Immature natural killer cell (primary cell): ENCODE measurements at regions not wholly inside any gene's neighbourhood (a gene's known extent, or its start where the extent isn't known, plus 50 kb on each side); places are given as distances from the start of the nearest gene placed in this dataset.
"Not testable (repeated sequence)": the region's sequence is repeated elsewhere in the genome, so short reads cannot be mapped to it uniquely, and the experiment has no call there.

Experiments
- DNase-seq, 3 donors: peaks; one replicate each; pipeline ENCODE4 v3.0.0; 2022; ENCODE audit warnings: mixed read lengths in 1 of 3
- H3K27ac Mint-ChIP-seq, 6 donors: one replicate each; pipeline ENCODE4 v1.8.0; 2020; ENCODE audit warnings: mixed read lengths in 6 of 6, mild to moderate bottlenecking in 5 of 6, inconsistent platforms in 4 of 6, moderate library complexity in 3 of 6
- H3K27me3 Mint-ChIP-seq, 3 donors: one replicate each; pipeline ENCODE4 v1.8.0; 2020 to 2021; ENCODE audit warnings: low read depth in 3 of 3, mild to moderate bottlenecking in 3 of 3, mixed read lengths in 3 of 3, moderate library complexity in 3 of 3, inconsistent platforms in 1 of 3
- H3K36me3 Mint-ChIP-seq, 3 donors: one replicate each; pipeline ENCODE4 v1.8.0; 2020; ENCODE audit warnings: mixed read lengths in 3 of 3, inconsistent platforms in 2 of 3, mild to moderate bottlenecking in 2 of 3
- H3K4me1 Mint-ChIP-seq, 2 donors: one replicate each; pipeline ENCODE4 v1.8.0; 2020; ENCODE audit warnings: inconsistent platforms in 2 of 2, mild to moderate bottlenecking in 2 of 2, mixed read lengths in 2 of 2, moderate library complexity in 1 of 2
- H3K4me3 Mint-ChIP-seq, 5 donors: one replicate each; pipeline ENCODE4 v1.8.0; 2020; ENCODE audit warnings: mild to moderate bottlenecking in 5 of 5, mixed read lengths in 5 of 5, inconsistent platforms in 3 of 5, moderate library complexity in 3 of 5
- H3K9me3 Mint-ChIP-seq, 6 donors: one replicate each; pipeline ENCODE4 v1.8.0; 2020; ENCODE audit warnings: mild to moderate bottlenecking in 6 of 6, mixed read lengths in 6 of 6, inconsistent platforms in 4 of 6, moderate library complexity in 3 of 6

GRCh38 chr2:89874810-89875595 is 1183.5 kb downstream of the RPIA start:
- H3K36me3 Mint-ChIP-seq, H3K4me3 Mint-ChIP-seq, H3K4me1 Mint-ChIP-seq, H3K9me3 Mint-ChIP-seq, H3K27ac Mint-ChIP-seq, DNase-seq, H3K27me3 Mint-ChIP-seq: not testable (repeated sequence)

GRCh38 chr2:89876445-89876844 is 1185.0 kb downstream of the RPIA start:
- not testable (repeated sequence) for H3K4me3 Mint-ChIP-seq, H3K4me1 Mint-ChIP-seq, H3K9me3 Mint-ChIP-seq, H3K27me3 Mint-ChIP-seq, H3K36me3 Mint-ChIP-seq, DNase-seq, H3K27ac Mint-ChIP-seq

DNA sequence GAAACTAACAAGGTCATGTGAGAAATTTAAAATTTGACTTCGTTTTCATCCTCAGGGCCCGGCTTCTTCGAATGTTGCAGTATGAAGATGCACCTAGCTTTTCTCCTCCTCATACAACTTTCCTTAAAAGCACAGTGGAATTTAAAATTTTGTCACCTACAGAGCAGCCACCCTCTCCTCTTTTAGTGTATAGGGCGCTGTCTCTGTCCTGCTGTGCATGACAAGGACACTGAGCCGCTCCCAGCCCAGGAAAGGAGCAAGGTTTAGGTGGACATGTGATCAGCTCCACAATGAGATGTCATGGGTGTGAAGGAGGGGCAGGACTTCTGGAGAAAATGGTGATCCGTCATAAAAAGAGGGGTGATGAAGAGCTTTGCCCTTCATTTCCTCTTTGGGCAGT is 1185.4 kb downstream of the RPIA start:
- not testable (repeated sequence) for H3K27me3 Mint-ChIP-seq, H3K4me3 Mint-ChIP-seq, H3K9me3 Mint-ChIP-seq, H3K27ac Mint-ChIP-seq, H3K4me1 Mint-ChIP-seq, DNase-seq, H3K36me3 Mint-ChIP-seq

GRCh38 chr2:89882880-89883279 is 1191.4 kb downstream of the RPIA start:
- H3K4me1 Mint-ChIP-seq, H3K27me3 Mint-ChIP-seq, H3K36me3 Mint-ChIP-seq, DNase-seq, H3K4me3 Mint-ChIP-seq, H3K9me3 Mint-ChIP-seq, H3K27ac Mint-ChIP-seq: not testable (repeated sequence)

DNA sequence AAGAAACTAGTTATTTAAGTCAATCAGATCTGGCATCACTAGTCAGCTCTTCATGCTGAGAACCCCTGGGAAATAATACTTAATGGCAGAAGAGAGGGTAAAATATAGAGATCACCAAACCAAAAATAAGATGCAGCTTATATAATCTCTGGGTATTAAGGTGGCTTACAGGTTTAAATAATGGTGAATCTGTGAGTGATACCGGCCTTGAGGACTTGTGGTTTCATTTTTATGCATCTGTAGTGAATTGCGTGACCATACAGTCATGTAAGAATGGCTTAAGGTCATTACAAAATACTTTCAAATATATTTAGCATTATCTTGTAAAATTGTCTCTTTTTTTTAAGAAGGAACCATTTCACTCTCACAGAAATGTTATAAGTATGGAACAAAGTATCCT is 1192.2 kb downstream of the RPIA start:
- H3K27me3 Mint-ChIP-seq, H3K9me3 Mint-ChIP-seq, H3K36me3 Mint-ChIP-seq, H3K4me3 Mint-ChIP-seq, H3K4me1 Mint-ChIP-seq, DNase-seq, H3K27ac Mint-ChIP-seq: not testable (repeated sequence)

GRCh38 chr2:89885071-89885470 is 1193.6 kb downstream of the RPIA start:
- not testable (repeated sequence) for H3K27ac Mint-ChIP-seq, H3K9me3 Mint-ChIP-seq, H3K36me3 Mint-ChIP-seq, H3K27me3 Mint-ChIP-seq, H3K4me3 Mint-ChIP-seq, DNase-seq, H3K4me1 Mint-ChIP-seq

DNA sequence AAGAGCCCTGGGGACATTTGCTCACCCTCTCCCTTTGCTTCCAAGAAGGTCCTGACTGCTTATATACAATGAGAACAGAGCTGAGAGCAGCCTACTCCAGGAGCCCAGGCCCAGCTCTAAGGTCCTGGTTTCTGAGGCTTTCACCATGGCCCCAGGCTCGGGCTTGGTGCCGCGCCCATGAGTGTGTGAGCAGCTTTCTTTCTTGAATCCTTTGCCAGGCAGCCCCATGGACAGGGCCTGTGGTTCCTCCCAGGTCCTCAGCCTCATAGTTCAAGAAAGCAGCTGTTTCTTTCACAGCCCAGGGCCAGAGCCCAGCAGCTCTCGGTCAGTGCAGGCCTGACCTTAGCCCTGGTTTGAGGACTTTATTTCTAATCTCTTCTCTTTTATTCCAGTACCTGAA is 1197.2 kb downstream of the RPIA start:
- H3K4me3 Mint-ChIP-seq, H3K9me3 Mint-ChIP-seq, H3K27me3 Mint-ChIP-seq, H3K4me1 Mint-ChIP-seq, H3K27ac Mint-ChIP-seq, DNase-seq, H3K36me3 Mint-ChIP-seq: not testable (repeated sequence)

DNA sequence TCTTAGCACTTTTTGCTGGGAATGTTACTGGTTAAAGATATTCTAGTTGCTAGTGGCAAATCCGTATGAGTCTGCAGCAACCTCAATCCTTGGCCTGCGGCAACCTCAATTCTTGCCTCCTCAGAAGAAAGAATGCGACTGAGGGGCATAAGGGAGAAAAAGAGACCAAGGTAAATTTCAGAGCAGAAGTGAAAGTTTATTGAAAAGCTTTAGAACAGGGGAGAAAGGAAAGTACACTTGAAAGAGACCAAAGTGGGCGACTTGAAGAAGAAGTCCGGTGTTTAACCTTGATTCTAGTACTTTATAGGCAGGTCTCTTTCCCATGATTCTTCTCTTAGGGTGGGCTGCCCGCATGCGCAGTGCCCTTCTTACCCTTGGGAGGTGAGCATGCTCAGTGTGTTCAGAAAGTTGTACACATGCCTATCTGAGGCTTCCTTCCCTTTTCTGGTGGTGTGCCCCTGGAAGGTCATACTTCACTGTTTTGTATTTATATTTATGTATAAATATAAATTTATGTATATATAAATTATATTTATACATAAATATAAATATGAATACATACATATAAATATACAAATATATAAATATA is 1198.8 kb downstream of the RPIA start:
- not testable (repeated sequence) for H3K27me3 Mint-ChIP-seq, H3K36me3 Mint-ChIP-seq, H3K9me3 Mint-ChIP-seq, H3K4me1 Mint-ChIP-seq, H3K4me3 Mint-ChIP-seq, DNase-seq, H3K27ac Mint-ChIP-seq

DNA sequence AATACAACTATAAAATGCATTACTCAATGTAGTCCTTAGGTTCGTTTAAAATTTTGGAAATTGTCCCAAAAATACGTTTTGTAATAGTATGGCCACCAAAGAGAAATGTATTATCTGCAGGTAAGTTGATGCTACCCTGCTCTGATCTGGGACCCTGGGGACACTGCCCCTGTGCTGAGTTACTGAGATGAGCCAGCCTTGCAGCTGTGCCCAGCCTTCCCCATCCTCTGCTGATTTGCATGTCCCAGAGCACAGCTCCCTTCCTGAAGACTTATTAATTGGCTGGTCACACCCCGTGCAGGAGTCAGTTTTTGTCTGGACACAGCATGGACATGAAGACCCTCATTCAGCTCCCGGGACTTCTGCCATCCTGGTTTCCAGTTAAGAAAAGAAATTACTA is 1203.5 kb downstream of the RPIA start:
- H3K4me3 Mint-ChIP-seq, H3K4me1 Mint-ChIP-seq, H3K36me3 Mint-ChIP-seq, H3K27ac Mint-ChIP-seq, H3K27me3 Mint-ChIP-seq, DNase-seq, H3K9me3 Mint-ChIP-seq: not testable (repeated sequence)

DNA sequence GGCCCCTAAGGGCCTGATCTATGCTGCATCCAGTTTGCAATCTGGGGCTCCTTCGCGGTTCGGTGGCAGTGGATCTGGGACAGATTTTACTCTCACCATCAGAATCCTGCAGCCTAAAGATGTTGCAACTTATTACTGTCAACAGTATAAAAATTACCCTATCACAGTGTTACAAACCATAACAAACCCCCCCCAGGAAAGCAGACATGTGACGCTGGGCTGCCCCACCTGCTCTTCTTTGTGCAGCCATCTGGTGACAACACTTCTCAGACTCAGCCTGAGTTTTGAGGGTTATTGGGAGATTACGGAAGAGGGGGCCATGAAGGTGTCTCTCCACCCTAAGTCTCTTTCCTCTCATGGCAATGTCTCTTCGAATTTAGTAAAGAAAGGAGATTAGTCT is 1204.2 kb downstream of the RPIA start:
- DNase-seq, H3K27me3 Mint-ChIP-seq, H3K36me3 Mint-ChIP-seq, H3K4me3 Mint-ChIP-seq, H3K27ac Mint-ChIP-seq, H3K9me3 Mint-ChIP-seq, H3K4me1 Mint-ChIP-seq: not testable (repeated sequence)

DNA sequence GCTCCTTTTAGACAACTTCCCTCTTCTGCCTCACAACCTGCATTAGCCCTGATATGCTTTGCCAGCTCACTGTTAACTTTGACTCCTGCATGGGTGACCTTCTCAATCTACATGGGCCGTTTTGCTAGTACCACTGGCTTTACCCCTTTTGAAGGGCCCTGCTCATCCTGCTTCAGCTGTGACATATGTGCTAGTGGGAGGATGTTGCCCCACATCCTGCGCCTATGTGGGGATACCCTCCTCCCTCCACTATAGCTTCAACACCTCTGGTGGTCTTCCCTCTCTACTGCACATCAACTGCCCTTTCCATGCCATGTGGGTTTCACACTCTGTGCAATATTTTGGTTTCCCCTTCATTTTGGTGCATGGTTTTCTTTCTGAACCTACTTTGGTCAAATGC is 1235.5 kb downstream of the RPIA start:
- peak overlapping the region in 1 of 6 donors; percentile 42 for H3K27ac Mint-ChIP-seq
- not testable (repeated sequence) for H3K4me1 Mint-ChIP-seq, H3K36me3 Mint-ChIP-seq, H3K9me3 Mint-ChIP-seq, DNase-seq, H3K27me3 Mint-ChIP-seq
- H3K4me3 Mint-ChIP-seq = peak overlapping the region in 2 of 5 donors; percentile 13 to 27

DNA sequence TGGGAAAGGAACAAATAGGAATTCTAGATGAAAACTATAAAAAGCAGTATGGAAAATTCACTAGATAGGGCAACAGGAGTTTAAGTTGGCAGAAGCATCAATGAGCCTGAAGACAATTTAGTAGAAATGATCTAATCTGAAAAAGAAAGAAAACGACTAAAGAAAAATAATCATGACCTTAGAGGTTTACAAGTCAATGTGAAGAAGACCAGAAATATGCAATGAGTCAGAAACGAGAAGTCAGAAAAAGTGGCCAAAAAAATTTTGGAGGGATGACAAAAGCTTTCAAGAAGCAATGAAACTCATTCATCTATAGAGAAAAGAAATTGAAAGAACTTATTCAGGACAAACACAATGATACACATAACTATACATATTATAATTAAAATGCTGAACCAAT is 1244.0 kb downstream of the RPIA start:
- DNase-seq, H3K9me3 Mint-ChIP-seq, H3K36me3 Mint-ChIP-seq, H3K27me3 Mint-ChIP-seq: not testable (repeated sequence)
- H3K4me3 Mint-ChIP-seq = peak overlapping the region in 2 of 5 donors; percentile 30 to 54
- H3K4me1 Mint-ChIP-seq = peaks cover 25 to 27% of the 10 kb centered on the region in 2 donors
- H3K27ac Mint-ChIP-seq = peak overlapping the region in 2 of 6 donors; percentile 36 to 77

- Mint-ChIP-seq H3K4me3 (peak overlapping the region in 3 of 5 donors; percentile 16 to 54 (median 54)), H3K4me1 (peaks cover 25 to 31% of the 10 kb centered on the region in 2 donors), H3K27ac (peak overlapping the region in 4 of 6 donors; percentile 36 to 77 (median 52))
- H3K9me3 Mint-ChIP-seq, H3K27me3 Mint-ChIP-seq, DNase-seq, H3K36me3 Mint-ChIP-seq: not testable (repeated sequence)
These were observed 1244.5 kb downstream of the RPIA start for GRCh38 chr2:89936011-89936410.

- not testable (repeated sequence) for H3K9me3 Mint-ChIP-seq, DNase-seq, H3K27me3 Mint-ChIP-seq, H3K36me3 Mint-ChIP-seq
- peaks cover 25 to 31% of the 10 kb centered on the region in 2 donors for H3K4me1 Mint-ChIP-seq
- H3K4me3 Mint-ChIP-seq = peak overlapping the region in 2 of 5 donors; percentile 27 to 60
- peak overlapping the region in 2 of 6 donors; percentile 36 to 73 for H3K27ac Mint-ChIP-seq
These were observed 1245.1 kb downstream of the RPIA start for GRCh38 chr2:89936559-89936958.

DNA sequence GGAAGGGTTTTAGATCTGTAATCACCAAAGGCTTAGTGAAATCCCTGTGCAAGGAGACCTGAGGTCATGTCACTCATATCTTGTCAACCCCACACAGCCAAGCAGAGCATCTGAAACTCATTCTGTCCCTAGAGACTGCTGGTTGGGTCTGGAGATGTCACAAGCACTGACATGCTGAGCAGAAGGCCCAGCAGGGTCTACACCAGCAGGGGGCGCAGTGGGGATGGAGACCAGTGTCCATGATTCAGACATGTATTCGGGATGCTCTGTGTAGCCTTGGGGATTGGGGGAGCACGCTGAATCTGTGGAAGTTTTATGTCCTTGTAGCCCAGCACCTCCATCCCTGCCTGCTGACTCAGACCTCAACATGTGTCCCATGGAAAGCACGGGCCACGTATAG is 1247.3 kb downstream of the RPIA start:
- H3K4me1 Mint-ChIP-seq = peaks cover 25 to 31% of the 10 kb centered on the region in 2 donors
- not testable (repeated sequence) for H3K4me3 Mint-ChIP-seq, DNase-seq, H3K27ac Mint-ChIP-seq, H3K27me3 Mint-ChIP-seq, H3K9me3 Mint-ChIP-seq, H3K36me3 Mint-ChIP-seq
